H9 (cell line): ENCODE measurements at regions not wholly inside any gene's neighbourhood (a gene's known extent, or its start where the extent isn't known, plus 50 kb on each side); places are given as distances from the start of the nearest gene placed in this dataset.

ENCODE experiments used
- DNase-seq: peaks from one replicate; pipeline ENCODE4 v3.0.0-alpha.2; 2017
- H2AFZ ChIP-seq: one replicate; pipeline ENCODE4 v1.6.1; 2013; ENCODE audit warnings: mild to moderate bottlenecking, low read length, control low read depth, moderate library complexity
- H2AK5ac ChIP-seq: 2 replicates; pipeline ENCODE4 v1.6.1; 2013; ENCODE audit warnings: low read length, control low read depth, mixed read lengths; ENCODE audit not compliant: insufficient read length
- H2BK120ac ChIP-seq: one replicate; pipeline ENCODE4 v1.6.1; 2013; ENCODE audit warnings: low read depth, mild to moderate bottlenecking, low read length, control low read depth, inconsistent platforms; ENCODE audit not compliant: poor library complexity, severe bottlenecking
- H2BK12ac ChIP-seq: 2 replicates; pipeline ENCODE4 v1.6.1; 2013; ENCODE audit warnings: low read length, control low read depth, mixed read lengths, low read depth; ENCODE audit not compliant: insufficient read length
- H2BK15ac ChIP-seq: 2 replicates; pipeline ENCODE4 v1.6.1; 2013; ENCODE audit warnings: low read depth, low read length, control low read depth
- H2BK20ac ChIP-seq: one replicate; pipeline ENCODE4 v1.6.1; 2013; ENCODE audit warnings: low read depth, mild to moderate bottlenecking, low read length, control low read depth, inconsistent platforms; ENCODE audit not compliant: poor library complexity, severe bottlenecking
- H2BK5ac ChIP-seq: 2 replicates; pipeline ENCODE4 v1.6.1; 2013; ENCODE audit warnings: low read length, control low read depth, mixed read lengths; ENCODE audit not compliant: insufficient read length
- H3K14ac ChIP-seq: 2 replicates; pipeline ENCODE4 v1.6.1; 2013; ENCODE audit warnings: low read length, control low read depth; ENCODE audit not compliant: insufficient read depth
- H3K18ac ChIP-seq: 2 replicates; pipeline ENCODE4 v1.6.1; 2013; ENCODE audit warnings: low read depth, mild to moderate bottlenecking, mixed read lengths, low read length, control low read depth; ENCODE audit not compliant: insufficient read length
- H3K23ac ChIP-seq: 2 replicates; pipeline ENCODE4 v1.6.1; 2013; ENCODE audit warnings: low read length, control low read depth, mixed read lengths, low read depth; ENCODE audit not compliant: insufficient read length
- H3K23me2 ChIP-seq: 2 replicates; pipeline ENCODE4 v1.6.1; 2013; ENCODE audit warnings: low read depth, mild to moderate bottlenecking, mixed read lengths, low read length, control low read depth; ENCODE audit not compliant: insufficient read length, poor library complexity, severe bottlenecking
- H3K27ac ChIP-seq: 2 replicates; pipeline ENCODE4 v1.5.1; 2013; ENCODE audit warnings: low read length, control low read depth, mixed read lengths, low read depth; ENCODE audit not compliant: insufficient read length
- H3K27me3 ChIP-seq: 2 replicates; pipeline ENCODE4 v1.6.1; 2013; ENCODE audit warnings: low read length, control low read depth, inconsistent platforms; ENCODE audit not compliant: insufficient read depth
- H3K4ac ChIP-seq: 2 replicates; pipeline ENCODE4 v1.6.1; 2013; ENCODE audit warnings: low read depth, mild to moderate bottlenecking, control low read depth, inconsistent platforms, low read length, moderate library complexity
- H3K4me1 ChIP-seq: 2 replicates; pipeline ENCODE4 v1.6.1; 2013; ENCODE audit warnings: low read length, control low read depth, inconsistent platforms; ENCODE audit not compliant: insufficient read depth
- H3K4me2 ChIP-seq: 2 replicates; pipeline ENCODE4 v1.6.1; 2013; ENCODE audit warnings: low read length, control low read depth, mixed read lengths; ENCODE audit not compliant: insufficient read length, insufficient read depth
- H3K56ac ChIP-seq: 2 replicates; pipeline ENCODE4 v1.6.1; 2013; ENCODE audit warnings: low read depth, mild to moderate bottlenecking, mixed read lengths, low read length, control low read depth; ENCODE audit not compliant: insufficient read length
- H3K79me1 ChIP-seq: 2 replicates; pipeline ENCODE4 v1.6.1; 2013; ENCODE audit warnings: low read depth, mild to moderate bottlenecking, moderate library complexity, low read length, control low read depth, inconsistent platforms; ENCODE audit not compliant: insufficient read depth, poor library complexity, severe bottlenecking
- H3K79me2 ChIP-seq: 2 replicates; pipeline ENCODE4 v1.6.1; 2013; ENCODE audit warnings: low read length, control low read depth, inconsistent platforms; ENCODE audit not compliant: insufficient read depth
- H3K9ac ChIP-seq: 2 replicates; pipeline ENCODE4 v1.6.1; 2013; ENCODE audit warnings: low read length, control low read depth, mixed read lengths; ENCODE audit not compliant: insufficient read length; ENCODE audit errors: extremely low read depth
- H3K9me3 ChIP-seq: one replicate; pipeline ENCODE4 v1.6.1; 2013; ENCODE audit warnings: low read depth, low read length, inconsistent platforms; ENCODE audit not compliant: control insufficient read depth
- H3T11ph ChIP-seq: one replicate; pipeline ENCODE4 v1.6.1; 2013; ENCODE audit warnings: mild to moderate bottlenecking, low read length, control low read depth, inconsistent platforms
- H4K20me1 ChIP-seq: one replicate; pipeline ENCODE4 v1.6.1; 2013; ENCODE audit not compliant: control insufficient read depth, insufficient read length, insufficient read depth
- H4K5ac ChIP-seq: 2 replicates; pipeline ENCODE4 v1.6.1; 2013; ENCODE audit warnings: low read depth, mild to moderate bottlenecking, mixed read lengths, low read length, control low read depth; ENCODE audit not compliant: insufficient read length
- H4K8ac ChIP-seq: replicated peaks from 2 replicates; pipeline ENCODE4 v1.6.1; 2013; ENCODE audit warnings: low read length, control low read depth, mixed read lengths, low read depth; ENCODE audit not compliant: insufficient read length
- H4K91ac ChIP-seq: 2 replicates; pipeline ENCODE4 v1.6.1; 2013; ENCODE audit warnings: low read depth, mild to moderate bottlenecking, moderate library complexity, mixed read lengths, low read length, control low read depth; ENCODE audit not compliant: insufficient read length
- H3K27ac Mint-ChIP-seq, 3 experiments: 2 replicates in 2 of 3; 3 replicates in 1 of 3; pipeline ENCODE4 v1.8.0; 2020 to 2021; ENCODE audit warnings: mixed read lengths in 3 of 3, mild to moderate bottlenecking in 1 of 3, moderate library complexity in 1 of 3
- H3K27me3 Mint-ChIP-seq: 2 replicates; pipeline ENCODE4 v1.8.0; 2021; ENCODE audit warnings: low read depth, mild to moderate bottlenecking, moderate library complexity, mixed read lengths
- H3K36me3 Mint-ChIP-seq, 3 experiments: 2 replicates in 2 of 3; 3 replicates in 1 of 3; pipeline ENCODE4 v1.8.0; 2020 to 2021; ENCODE audit warnings: low read depth in 3 of 3, mixed read lengths in 3 of 3; ENCODE audit not compliant: insufficient read depth in 1 of 3
- H3K4me1 Mint-ChIP-seq, 2 experiments: 2 replicates each; pipeline ENCODE4 v1.8.0; 2020; ENCODE audit warnings: mixed read lengths in 2 of 2
- H3K4me3 Mint-ChIP-seq, 2 experiments: 2 replicates in 1 of 2; 3 replicates in 1 of 2; pipeline ENCODE4 v1.8.0; 2020 to 2021; ENCODE audit warnings: mild to moderate bottlenecking in 2 of 2, mixed read lengths in 2 of 2, moderate library complexity in 1 of 2
- H3K9me3 Mint-ChIP-seq, 2 experiments: 2 replicates in 1 of 2; 3 replicates in 1 of 2; pipeline ENCODE4 v1.8.0; 2020; ENCODE audit warnings: mild to moderate bottlenecking in 2 of 2, mixed read lengths in 2 of 2, moderate library complexity in 1 of 2
- CTCF ChIP-seq: fragments of 200-600 bp; sonication (generic); conservative IDR thresholded peaks from 3 replicates; pipeline ENCODE4 v1.8.0; 2021; ENCODE audit warnings: antibody characterized with exemption, mild to moderate bottlenecking
- WGBS: extraction: QIAGEN DNeasy Blood & Tissue Kit; methylation state at CpG from one replicate; pipeline ENCODE4 v1.1.7; 2013; ENCODE audit warnings: missing lambda C conversion rate, low lambda C conversion rate, mixed read lengths; ENCODE audit not compliant: insufficient read length; ENCODE audit errors: extremely low coverage; 5-methylcytosine and 5-hydroxymethylcytosine counted together

DNA sequence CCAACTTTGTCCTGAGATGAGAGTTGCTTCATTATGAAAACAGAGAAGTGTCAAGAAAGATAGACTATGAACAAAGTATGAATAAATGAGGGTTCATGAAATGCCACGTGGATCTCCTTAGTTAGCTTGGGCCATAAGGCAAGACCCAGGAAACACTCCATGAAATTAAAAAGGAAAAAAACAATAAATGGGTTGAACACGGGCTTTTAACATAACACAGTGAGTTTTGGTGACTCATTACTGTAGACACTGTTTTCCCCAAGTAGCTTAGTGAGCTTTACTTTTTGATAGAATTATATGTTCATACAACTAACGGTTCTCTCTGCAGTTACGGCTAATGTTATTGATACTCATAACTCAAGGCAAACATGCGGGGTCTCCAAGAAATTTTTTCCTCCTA, 265.0 kb downstream of the DHX15 start:
- Histone ChIP-seq H3K27me3 (no peaks in the 10 kb centered on the region), H3K23me2 (peaks cover 5% of the 10 kb centered on the region), H2BK15ac (no peak overlapping the region), H2AFZ (no peak overlapping the region), H3T11ph (no peak overlapping the region), H2AK5ac (no peak overlapping the region), H3K79me2 (no peaks in the 10 kb centered on the region), H3K14ac (no peak overlapping the region), H2BK12ac (no peak overlapping the region), H3K18ac (no peak overlapping the region), H3K79me1 (no peaks in the 10 kb centered on the region), H4K5ac (no peak overlapping the region), H3K27ac (no peak overlapping the region), H3K23ac (no peak overlapping the region), H3K56ac (no peak overlapping the region), H3K4ac (no peak overlapping the region), H2BK5ac (no peak overlapping the region), H4K8ac (no peak overlapping the region), H2BK20ac (no peak overlapping the region), H3K9me3 (no peaks in the 10 kb centered on the region), H3K9ac (no peak overlapping the region), H3K4me2 (no peak overlapping the region), H4K20me1 (no peaks in the 10 kb centered on the region), H4K91ac (no peak overlapping the region), H3K4me1 (peaks cover 19% of the 10 kb centered on the region; the same call in 1 of the 2 replicates), H2BK120ac (no peak overlapping the region)
- WGBS: no CpG with 5 or more reads among the region's 5 CpGs
- Mint-ChIP-seq H3K4me3 (no peak overlapping the region), H3K27ac (peak overlapping the region in 1 of 3 experiments; percentile 18; a peak in 1 of 7 replicates), H3K4me1 (peaks cover 66 to 81% of the 10 kb centered on the region in 2 experiments), H3K27me3 (no peaks in the 10 kb centered on the region), H3K9me3 (no peaks in the 10 kb centered on the region), H3K36me3 (peaks cover 0 to 2% (median 0%) of the 10 kb centered on the region in 3 experiments; a peak in 2 of 7 replicates)
- no peak for TF ChIP-seq CTCF
- DNase-seq: no peak
